ENCODE measurements at regions not wholly inside any gene's neighbourhood (a gene's known extent, or its start where the extent isn't known, plus 50 kb on each side); places are given as distances from the start of the nearest gene placed in this dataset.

GRCh38 chr3:104367000-104367399 lies 999.7 kb upstream of the ALCAM start:
- Histone ChIP-seq H2AFZ (no peak overlapping the region), H3K27ac (no peak overlapping the region), H3K9me2 (replicated peaks; ENCODE audit: insufficient read depth) (no peaks in the 10 kb centered on the region), H3K4me3 (no peak overlapping the region), H3K4me2 (no peak overlapping the region), H3K9me3 (ENCODE audit: low read depth) (no peaks in the 10 kb centered on the region), H3K27me3 (no peaks in the 10 kb centered on the region), H3K36me3 (replicated peaks; ENCODE audit: insufficient read depth, low read depth) (no peaks in the 10 kb centered on the region), H3K79me2 (no peaks in the 10 kb centered on the region), H3K4me1 (ENCODE audit: insufficient read depth) (no peaks in the 10 kb centered on the region), H4K20me1 (ENCODE audit: insufficient read depth, poor library complexity, severe bottlenecking) (no peaks in the 10 kb centered on the region)
- WGBS (ENCODE audit: low lambda C conversion rate, missing lambda C conversion rate) = 35% methylated on average over 3 of the region's 3 CpGs
- TF ChIP-seq EZH2 (IDR thresholded peaks at IDR 0.05; ENCODE audit: borderline replicate concordance) (no peak), EZH2phosphoT487 (IDR thresholded peaks at IDR 0.05; ENCODE audit: low read depth, severe bottlenecking, unreplicated experiment) (no peak), CTCF (IDR thresholded peaks at IDR 0.05; ENCODE audit: poor library complexity) (no peak)
- no peak for DNase-seq (ENCODE audit: low spot score)

DNA sequence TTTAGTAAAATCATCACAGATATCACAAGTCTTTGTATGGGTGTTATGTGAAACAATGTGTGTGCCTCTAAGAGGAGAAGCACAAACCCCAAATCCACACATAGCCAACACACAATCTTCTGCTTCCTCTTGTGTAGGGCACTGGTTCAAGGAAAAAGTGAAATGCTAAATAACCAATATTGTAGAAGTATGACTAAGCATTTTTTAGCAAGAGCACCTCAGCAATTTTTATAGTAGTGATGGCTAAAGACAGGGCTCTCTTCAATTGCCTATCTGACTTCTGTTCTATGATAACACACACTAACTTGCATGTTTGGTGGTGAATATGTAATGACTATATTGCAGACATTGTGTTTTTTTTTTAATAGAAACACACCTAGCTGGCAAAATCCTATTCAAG lies 997.9 kb upstream of the ALCAM start:
- Histone ChIP-seq H3K4me1 (ENCODE audit: insufficient read depth) (no peaks in the 10 kb centered on the region), H4K20me1 (ENCODE audit: insufficient read depth, poor library complexity, severe bottlenecking) (no peaks in the 10 kb centered on the region), H3K4me2 (no peak overlapping the region), H2AFZ (no peak overlapping the region), H3K36me3 (replicated peaks; ENCODE audit: insufficient read depth, low read depth) (no peaks in the 10 kb centered on the region), H3K9me2 (replicated peaks; ENCODE audit: insufficient read depth) (no peaks in the 10 kb centered on the region), H3K4me3 (no peak overlapping the region), H3K27ac (no peak overlapping the region), H3K27me3 (no peaks in the 10 kb centered on the region), H3K79me2 (no peaks in the 10 kb centered on the region), H3K9me3 (ENCODE audit: low read depth) (no peaks in the 10 kb centered on the region)
- TF ChIP-seq CTCF (IDR thresholded peaks at IDR 0.05; ENCODE audit: poor library complexity) = no peak
- no peak for TF ChIP-seq EZH2 (IDR thresholded peaks at IDR 0.05; ENCODE audit: borderline replicate concordance)
- no peak for TF ChIP-seq EZH2phosphoT487 (IDR thresholded peaks at IDR 0.05; ENCODE audit: low read depth, severe bottlenecking, unreplicated experiment)
- no peak for DNase-seq (ENCODE audit: low spot score)

GRCh38 chr3:104385421-104385820 lies 981.3 kb upstream of the ALCAM start:
- DNase-seq (ENCODE audit: low spot score) = no peak
- Histone ChIP-seq H3K27ac (no peak overlapping the region), H3K4me3 (no peak overlapping the region), H3K4me2 (no peak overlapping the region), H3K4me1 (ENCODE audit: insufficient read depth) (no peaks in the 10 kb centered on the region), H2AFZ (no peak overlapping the region), H3K36me3 (replicated peaks; ENCODE audit: insufficient read depth, low read depth) (no peaks in the 10 kb centered on the region), H4K20me1 (ENCODE audit: insufficient read depth, poor library complexity, severe bottlenecking) (no peaks in the 10 kb centered on the region), H3K9me3 (ENCODE audit: low read depth) (peaks cover 5% of the 10 kb centered on the region), H3K9me2 (replicated peaks; ENCODE audit: insufficient read depth) (no peaks in the 10 kb centered on the region), H3K79me2 (no peaks in the 10 kb centered on the region), H3K27me3 (no peaks in the 10 kb centered on the region)
- no peak for TF ChIP-seq CTCF (IDR thresholded peaks at IDR 0.05; ENCODE audit: poor library complexity)
- TF ChIP-seq EZH2 (IDR thresholded peaks at IDR 0.05; ENCODE audit: borderline replicate concordance) = no peak
- no peak for TF ChIP-seq EZH2phosphoT487 (IDR thresholded peaks at IDR 0.05; ENCODE audit: low read depth, severe bottlenecking, unreplicated experiment)
- 73% methylated on average over 3 of the region's 3 CpGs for WGBS (ENCODE audit: low lambda C conversion rate, missing lambda C conversion rate)

DNA sequence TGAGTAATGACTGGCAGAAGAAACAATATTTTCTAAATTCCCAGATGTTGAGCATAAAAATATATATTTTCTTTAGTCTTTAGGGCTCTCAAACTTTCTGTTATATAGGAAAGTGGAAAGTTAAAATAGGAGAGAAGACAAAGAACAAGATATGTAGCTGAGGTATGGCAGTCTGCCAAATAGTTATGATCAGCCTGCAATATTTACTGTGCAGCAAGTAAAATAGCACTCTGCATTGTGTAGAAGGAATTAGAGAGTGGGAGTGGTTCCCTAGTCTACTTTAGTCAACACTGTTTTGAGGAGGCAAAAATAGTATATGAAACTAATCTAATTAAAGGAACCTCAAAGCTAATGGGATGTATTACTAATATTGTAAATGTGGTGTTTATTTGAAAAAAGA lies 978.1 kb upstream of the ALCAM start:
- Histone ChIP-seq H3K4me2 (no peak overlapping the region), H3K4me1 (ENCODE audit: insufficient read depth) (no peaks in the 10 kb centered on the region)

More for the DNA sequence above, 978.1 kb upstream of the ALCAM start:
- no peak for TF ChIP-seq EZH2phosphoT487 (IDR thresholded peaks at IDR 0.05; ENCODE audit: low read depth, severe bottlenecking, unreplicated experiment)
- no peak for TF ChIP-seq CTCF (IDR thresholded peaks at IDR 0.05; ENCODE audit: poor library complexity)
- TF ChIP-seq EZH2 (IDR thresholded peaks at IDR 0.05; ENCODE audit: borderline replicate concordance) = no peak
- Histone ChIP-seq H3K9me3 (ENCODE audit: low read depth) (peaks cover 5% of the 10 kb centered on the region), H3K27me3 (no peaks in the 10 kb centered on the region), H3K27ac (no peak overlapping the region), H4K20me1 (ENCODE audit: insufficient read depth, poor library complexity, severe bottlenecking) (no peaks in the 10 kb centered on the region), H3K4me3 (no peak overlapping the region), H3K9me2 (replicated peaks; ENCODE audit: insufficient read depth) (no peaks in the 10 kb centered on the region), H3K79me2 (no peaks in the 10 kb centered on the region), H2AFZ (no peak overlapping the region), H3K36me3 (replicated peaks; ENCODE audit: insufficient read depth, low read depth) (no peaks in the 10 kb centered on the region)
- DNase-seq (ENCODE audit: low spot score) = peak; percentile 17
